Stimulated activated CD8-positive, alpha-beta memory T cell treated with anti-CD3 and anti-CD28 coated beads, Interleukin-15, amount 100 ng/mL, for 24 hours (primary cell): ENCODE measurements at regions not wholly inside any gene's neighbourhood (a gene's known extent, or its start where the extent isn't known, plus 50 kb on each side); places are given as distances from the start of the nearest gene placed in this dataset.

Experiments used
- DNase-seq: peaks from one replicate; pipeline ENCODE4 v3.0.0-alpha.2; 2020; ENCODE audit warnings: low read depth

- peak; percentile 41 for DNase-seq
Observed at GRCh38 chr4:24419181-24420034, 164.9 kb downstream of the DHX15 start.

- no peak for DNase-seq
Observed at GRCh38 chr4:24417206-24417605, 167.1 kb downstream of the DHX15 start.

DNA sequence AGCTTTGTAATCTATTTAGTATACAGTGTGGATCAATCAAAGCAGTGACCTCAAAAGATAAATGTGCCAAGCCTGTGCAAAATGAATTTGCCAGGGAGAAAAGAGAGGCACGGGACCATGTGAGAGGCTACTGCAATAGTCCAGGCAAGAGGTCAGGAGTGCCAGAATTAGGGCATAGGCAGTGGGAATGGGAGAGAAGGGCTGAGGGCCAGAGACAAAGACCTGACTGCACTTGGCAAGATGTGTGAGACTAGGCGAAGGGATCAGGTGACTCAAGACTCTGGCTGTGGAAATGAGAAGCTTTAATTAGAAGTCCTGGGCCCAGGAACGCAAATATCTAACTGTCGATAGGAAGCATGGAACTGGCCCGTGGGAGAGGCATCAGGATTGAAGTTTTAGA lies 168.1 kb downstream of the DHX15 start:
- no peak for DNase-seq

GRCh38 chr4:24413311-24413784 lies 171.0 kb downstream of the DHX15 start:
- no peak for DNase-seq

DNA sequence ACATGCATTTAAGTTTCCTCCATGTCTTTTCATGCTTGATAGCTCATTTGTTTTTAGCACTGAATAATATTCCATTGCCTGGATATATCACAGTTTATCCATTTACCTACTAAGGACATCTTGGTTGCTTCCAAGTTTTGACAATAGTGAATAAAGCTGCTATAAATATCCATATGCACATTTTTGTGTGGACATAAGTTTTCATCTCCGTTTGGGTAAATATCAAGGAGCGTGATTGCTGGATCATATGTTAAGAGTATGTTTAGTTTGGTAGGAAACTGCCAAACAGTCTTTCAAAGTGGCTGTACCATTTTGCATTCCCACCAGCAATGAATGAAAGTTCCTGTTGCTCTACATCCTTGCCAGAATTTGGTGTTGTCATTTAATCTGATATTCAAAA lies 172.5 kb downstream of the DHX15 start:
- no peak for DNase-seq

GRCh38 chr4:24411299-24411698 lies 173.1 kb downstream of the DHX15 start:
- no peak for DNase-seq

GRCh38 chr4:24408640-24409039 lies 175.7 kb downstream of the DHX15 start:
- no peak for DNase-seq

DNA sequence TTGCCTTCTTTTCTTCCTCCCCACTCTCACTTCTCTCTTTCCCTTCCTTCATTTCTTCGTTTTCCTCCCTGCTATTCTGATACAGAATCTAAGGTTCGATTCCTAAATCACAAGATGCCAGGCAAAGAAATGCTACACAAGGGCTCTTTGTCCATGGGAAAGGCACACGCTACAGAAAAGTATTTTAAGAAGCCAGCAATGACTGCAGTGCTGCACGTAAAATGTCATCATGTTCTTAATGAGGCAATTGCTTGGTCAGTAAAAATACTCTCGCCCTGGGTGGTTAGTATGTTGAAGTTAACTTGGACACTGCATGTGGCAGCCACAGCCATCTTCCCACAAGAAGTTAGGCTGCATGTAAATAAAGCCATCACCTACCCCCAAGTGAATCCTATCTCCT lies 178.4 kb downstream of the DHX15 start:
- DNase-seq = no peak

DNA sequence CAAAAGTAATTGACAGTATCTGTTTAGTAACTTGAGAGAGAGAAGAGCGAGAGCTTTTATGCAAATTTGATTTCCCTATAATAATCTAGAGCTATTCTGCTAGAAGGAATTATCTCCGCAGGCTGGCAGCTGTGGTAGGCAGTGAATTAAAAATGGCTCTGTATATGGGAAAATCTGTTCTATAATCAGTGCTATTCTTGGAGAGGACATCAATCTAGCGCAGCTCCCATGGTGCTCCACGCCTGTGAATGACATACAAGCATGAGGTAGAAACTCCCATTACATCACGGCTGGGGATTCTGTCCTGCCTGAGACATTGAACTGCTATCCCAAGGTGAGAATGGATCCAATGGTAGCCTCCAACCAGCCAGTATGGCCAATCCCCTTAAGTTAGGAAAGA lies 179.0 kb downstream of the DHX15 start:
- no peak for DNase-seq

GRCh38 chr4:24404281-24404680 lies 180.1 kb downstream of the DHX15 start:
- DNase-seq = no peak

DNA sequence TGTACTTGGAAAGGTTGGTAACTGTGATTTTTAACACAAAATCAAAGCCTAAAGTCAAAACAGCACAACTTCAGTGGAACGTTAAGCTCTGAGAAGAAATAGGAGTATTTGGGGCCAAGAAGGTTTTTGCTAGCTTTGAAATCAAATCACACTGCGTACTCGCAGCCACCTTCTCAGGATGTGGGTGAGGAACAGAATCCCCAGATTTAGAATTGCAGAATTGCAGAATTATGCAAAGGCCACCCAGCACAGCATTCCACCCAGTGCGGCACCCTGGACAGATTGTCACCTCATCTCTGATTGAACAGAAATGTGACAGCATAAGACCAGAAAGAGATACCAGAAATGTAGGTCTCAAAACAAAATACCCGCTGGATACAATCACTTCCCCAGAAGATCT lies 181.1 kb downstream of the DHX15 start:
- DNase-seq = no peak

DNA sequence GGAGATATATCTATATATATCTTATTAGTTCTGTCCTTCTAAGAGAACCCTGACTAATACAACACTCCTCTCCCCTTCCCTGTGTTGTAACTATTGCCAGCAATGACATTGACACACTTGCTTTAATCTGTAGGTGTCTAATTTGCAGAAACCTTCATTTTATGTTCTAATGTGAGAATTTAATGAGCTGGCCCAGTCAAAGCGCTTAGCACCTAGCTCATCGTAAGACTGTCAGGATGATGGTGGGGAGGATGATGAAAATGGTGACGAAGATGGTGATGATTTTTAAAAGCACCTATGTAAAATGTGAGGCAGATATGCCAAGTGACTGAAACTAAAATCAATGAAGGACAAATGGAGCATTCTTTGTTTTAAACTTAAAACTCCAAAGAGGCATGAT lies 183.8 kb downstream of the DHX15 start:
- no peak for DNase-seq

DNA sequence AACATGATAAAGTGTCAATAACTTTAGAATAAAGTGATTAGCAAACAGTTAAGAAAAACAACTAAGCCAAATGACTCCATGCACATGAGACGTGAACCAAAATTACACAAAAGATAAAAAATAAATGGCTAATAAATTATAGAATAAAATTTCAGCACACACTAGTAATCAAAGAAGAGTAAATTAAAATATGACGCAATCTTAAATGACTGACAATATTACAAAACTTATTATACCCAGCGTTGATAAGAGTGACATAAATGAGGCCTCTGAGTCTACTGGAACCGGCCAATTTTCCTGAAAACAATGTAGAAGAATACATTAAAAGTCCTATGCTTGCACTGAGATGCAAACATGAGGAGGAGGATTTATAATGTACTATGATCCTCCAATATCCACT lies 187.4 kb downstream of the DHX15 start:
- no peak for DNase-seq

DNA sequence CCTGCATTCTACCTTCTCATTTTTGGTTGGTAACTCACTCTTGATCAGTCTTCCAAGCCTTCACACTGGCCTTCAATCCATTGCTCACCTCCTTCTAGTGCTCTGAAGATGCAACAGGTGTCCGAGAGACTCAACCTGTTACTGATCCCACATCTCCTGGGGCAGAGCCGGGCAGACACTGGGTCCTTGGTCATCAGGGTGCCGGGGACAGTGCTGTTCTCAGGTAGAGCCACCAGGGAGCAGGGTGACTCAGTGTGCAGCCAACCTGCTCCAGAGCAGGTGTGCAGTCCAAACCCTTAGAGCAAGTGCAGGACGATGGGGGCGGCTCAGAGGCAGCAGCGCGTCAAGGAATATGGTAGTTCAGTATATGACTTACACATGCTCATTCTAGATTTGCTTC lies 188.4 kb downstream of the DHX15 start:
- no peak for DNase-seq

DNA sequence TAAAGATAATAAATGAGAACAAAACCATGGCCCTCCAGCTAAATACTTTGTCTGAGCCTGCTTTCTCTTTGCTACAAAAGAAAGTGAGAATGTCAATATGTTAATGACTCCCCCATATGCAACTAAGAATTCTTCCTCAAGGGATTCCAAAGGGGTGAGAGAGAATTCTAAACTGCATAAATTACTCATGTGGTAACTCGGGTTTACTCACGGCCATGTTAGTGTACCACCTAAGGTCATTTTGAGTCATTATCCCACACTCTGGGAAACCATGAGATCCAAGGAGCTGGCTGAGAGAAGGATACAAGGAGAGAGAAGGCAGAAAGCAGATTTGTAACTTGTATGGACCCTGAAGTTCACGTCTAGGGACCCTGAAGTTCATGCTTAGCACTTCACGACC lies 190.3 kb downstream of the DHX15 start:
- no peak for DNase-seq

DNA sequence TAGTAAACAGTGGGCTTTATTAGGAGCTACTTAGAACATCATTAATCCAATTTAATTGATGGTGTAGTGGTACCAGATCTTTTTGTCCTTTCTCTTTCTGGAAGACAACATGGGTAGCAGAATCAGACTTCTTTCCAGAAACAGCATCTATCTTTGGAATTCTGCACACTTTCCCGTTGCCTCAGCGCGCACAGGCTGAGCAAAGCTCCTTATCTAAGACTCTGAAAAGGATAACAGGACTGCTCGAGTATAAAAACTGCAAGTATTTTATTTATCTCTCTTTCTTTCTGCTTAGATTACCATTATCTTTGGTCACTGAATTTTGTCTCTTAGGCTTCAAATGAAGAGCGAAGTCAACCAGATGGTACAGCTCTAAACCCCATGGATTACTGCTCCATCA lies 191.7 kb downstream of the DHX15 start:
- no peak for DNase-seq

GRCh38 chr4:24382381-24382780 lies 202.0 kb downstream of the DHX15 start:
- DNase-seq = no peak

- DNase-seq = no peak
Observed at GRCh38 chr4:24380957-24381665, 203.2 kb downstream of the DHX15 start.

DNA sequence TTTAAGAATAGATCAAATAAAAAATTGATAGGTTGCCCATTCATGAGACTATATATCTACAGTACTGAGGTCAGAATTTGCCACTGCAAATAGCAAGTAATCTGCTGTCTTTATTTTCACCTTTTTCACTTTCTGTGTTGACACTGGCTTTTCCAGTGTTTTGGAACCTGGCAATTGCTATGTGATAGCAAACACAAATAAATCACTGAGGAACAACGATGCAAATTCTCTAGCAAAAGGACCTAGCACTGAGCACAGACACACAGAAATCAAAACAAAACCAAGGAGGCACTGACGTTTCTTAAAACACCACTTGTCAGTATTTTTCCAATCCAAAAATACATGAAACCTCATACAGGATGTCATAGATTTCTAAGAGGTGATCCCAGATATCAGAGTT lies 210.7 kb downstream of the DHX15 start:
- no peak for DNase-seq

- DNase-seq = no peak
Observed at GRCh38 chr4:24372881-24373280, 211.5 kb downstream of the DHX15 start.

DNA sequence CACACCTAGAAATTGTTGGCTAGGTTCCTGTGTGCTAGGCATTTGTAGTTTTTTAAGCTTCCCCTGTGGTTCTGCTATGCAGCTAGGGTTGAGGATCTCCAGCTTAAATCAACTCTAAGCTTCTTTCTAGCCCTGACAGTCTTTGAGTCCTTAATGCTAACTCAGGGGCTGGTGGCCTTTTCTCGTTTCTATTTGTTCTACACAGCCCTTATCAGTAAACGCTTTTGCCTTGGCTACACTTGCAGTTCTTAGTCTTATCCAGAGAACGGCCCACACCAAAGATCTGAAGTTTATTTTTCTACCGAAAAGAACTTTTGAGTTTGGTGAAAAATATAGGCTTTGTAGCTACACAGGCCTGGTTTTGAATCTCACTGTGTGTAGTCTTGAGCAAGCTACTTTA lies 212.0 kb downstream of the DHX15 start:
- no peak for DNase-seq

DNA sequence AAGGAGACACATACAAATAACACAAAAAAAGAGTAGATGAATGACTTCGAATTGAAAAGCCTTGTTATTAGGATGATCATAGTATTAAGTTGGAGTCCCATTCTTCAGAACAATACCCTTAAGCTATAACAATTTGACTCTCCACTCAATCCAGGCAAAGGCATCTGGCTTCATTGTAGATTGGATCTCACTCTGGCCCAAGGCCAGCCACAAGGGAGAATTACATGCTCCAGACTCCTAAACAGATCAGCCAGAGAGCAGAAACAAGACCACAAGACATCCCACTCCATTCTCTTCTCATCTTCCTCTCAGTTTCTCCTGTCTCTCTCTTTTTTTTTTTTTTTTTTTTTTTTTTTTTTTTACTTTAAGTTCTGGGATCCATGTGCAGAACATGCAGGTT lies 213.9 kb downstream of the DHX15 start:
- DNase-seq = no peak

DNA sequence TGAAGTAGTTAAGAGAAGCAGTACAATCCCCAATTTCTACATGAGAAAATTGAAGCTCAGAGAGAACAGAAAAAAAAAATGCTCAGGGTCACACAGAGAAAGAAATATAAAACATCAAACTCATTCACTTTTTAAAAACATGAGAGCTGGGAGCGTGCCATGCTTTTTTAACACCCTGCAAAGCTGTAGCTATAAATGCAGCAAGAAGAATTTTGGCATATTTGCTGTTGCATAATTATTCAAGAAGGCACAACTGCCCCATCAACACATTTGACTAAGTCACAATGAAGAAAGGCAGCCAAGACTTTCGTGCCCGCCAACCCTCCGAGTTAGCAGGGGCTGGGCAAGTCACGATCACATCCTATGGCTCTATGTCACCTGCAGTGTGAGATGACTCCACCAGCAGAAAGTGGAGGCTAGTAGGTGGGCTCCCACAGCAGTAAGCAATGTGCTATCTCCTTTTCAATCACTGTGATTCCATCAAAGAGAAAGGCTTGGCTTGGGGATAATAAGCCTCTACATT lies 214.8 kb downstream of the DHX15 start:
- no peak for DNase-seq
